CD14-positive monocyte (primary cell): ENCODE measurements at regions not wholly inside any gene's neighbourhood (a gene's known extent, or its start where the extent isn't known, plus 50 kb on each side); places are given as distances from the start of the nearest gene placed in this dataset.

ENCODE experiments used
- DNase-seq, 3 donors: peaks; one replicate each; pipeline ENCODE4 v3.0.0-alpha.2; 2011 to 2022
- H2AFZ ChIP-seq: 2 replicates; pipeline ENCODE4 v1.6.0; 2012; ENCODE audit warnings: mild to moderate bottlenecking, low read depth, low read length, inconsistent platforms; ENCODE audit not compliant: insufficient read depth, poor library complexity, severe bottlenecking
- H3K27ac ChIP-seq, 2 donors: 1 replicate in 1 of 2; 2 replicates in 1 of 2; pipeline ENCODE4 v1.5.1; 2012 to 2013; ENCODE audit warnings: low read length in 2 of 2, control low read depth in 1 of 2, inconsistent platforms in 1 of 2, low read depth in 1 of 2, mild to moderate bottlenecking in 1 of 2
- H3K27me3 ChIP-seq, 2 donors: one replicate each; pipeline versions ENCODE4 v1.6.0 to v1.6.1; 2011 to 2013; ENCODE audit warnings: low read length in 2 of 2; ENCODE audit not compliant: control insufficient read depth in 2 of 2, insufficient read depth in 2 of 2
- H3K36me3 ChIP-seq, 2 donors: replicated peaks in 1 of 2; 1 replicate in 1 of 2; 2 replicates in 1 of 2; pipeline versions ENCODE4 v1.5.1 to v1.6.1; 2012 to 2013; ENCODE audit warnings: low read length in 2 of 2, control low read depth in 1 of 2, inconsistent platforms in 1 of 2, mild to moderate bottlenecking in 1 of 2; ENCODE audit not compliant: insufficient read depth in 2 of 2, control insufficient read depth in 1 of 2
- H3K4me1 ChIP-seq, 2 donors: 1 replicate in 1 of 2; 2 replicates in 1 of 2; pipeline versions ENCODE4 v1.5.1 to v1.6.1; 2012 to 2013; ENCODE audit warnings: low read length in 2 of 2, control low read depth in 1 of 2, inconsistent platforms in 1 of 2, mild to moderate bottlenecking in 1 of 2, moderate library complexity in 1 of 2; ENCODE audit not compliant: insufficient read depth in 2 of 2, control insufficient read depth in 1 of 2
- H3K4me2 ChIP-seq: replicated peaks from 2 replicates; pipeline ENCODE3; 2012; ENCODE audit warnings: low read length, moderate library complexity, mild to moderate bottlenecking; ENCODE audit not compliant: poor library complexity, severe bottlenecking; ENCODE audit errors: extremely low read depth
- H3K4me3 ChIP-seq, 3 experiments: fragments of 200-600 bp in 1 of 3; sonication (generic) in 1 of 3; replicated peaks in 1 of 3; 1 replicate in 2 of 3; 2 replicates in 1 of 3; pipeline ENCODE4 v1.5.1; 2011 to 2013; ENCODE audit warnings: low read length in 3 of 3, mild to moderate bottlenecking in 3 of 3, control low read depth in 2 of 3, low read depth in 2 of 3, inconsistent platforms in 1 of 3, moderate library complexity in 1 of 3
- H3K79me2 ChIP-seq: 2 replicates; pipeline ENCODE4 v1.6.0; 2012; ENCODE audit warnings: mild to moderate bottlenecking, control low read depth, inconsistent platforms, low read length, moderate library complexity; ENCODE audit not compliant: insufficient read depth
- H3K9ac ChIP-seq: 2 replicates; pipeline ENCODE4 v1.6.0; 2017; ENCODE audit warnings: low read length, mild to moderate bottlenecking; ENCODE audit not compliant: insufficient read depth, poor library complexity, severe bottlenecking
- H3K9me3 ChIP-seq, 2 donors: replicated peaks in 1 of 2; 1 replicate in 1 of 2; 2 replicates in 1 of 2; pipeline versions ENCODE4 v1.5.1 to v1.6.1; 2012 to 2013; ENCODE audit warnings: low read length in 2 of 2, control low read depth in 1 of 2; ENCODE audit not compliant: control insufficient read depth in 1 of 2, insufficient read depth in 1 of 2
- H4K20me1 ChIP-seq: 2 replicates; pipeline ENCODE4 v1.6.0; 2012; ENCODE audit warnings: mild to moderate bottlenecking, low read length, control low read depth, moderate library complexity; ENCODE audit not compliant: insufficient read depth
- H3K27ac Mint-ChIP-seq, 7 donors: one replicate each; pipeline ENCODE4 v1.8.0; 2020; ENCODE audit warnings: mild to moderate bottlenecking in 7 of 7, mixed read lengths in 7 of 7, moderate library complexity in 6 of 7, inconsistent platforms in 2 of 7
- H3K27me3 Mint-ChIP-seq, 3 donors: one replicate each; pipeline ENCODE4 v1.8.0; 2021 to 2022; ENCODE audit warnings: low read depth in 3 of 3, mild to moderate bottlenecking in 3 of 3, mixed read lengths in 3 of 3, moderate library complexity in 3 of 3, inconsistent platforms in 1 of 3
- H3K36me3 Mint-ChIP-seq, 2 donors: one replicate each; pipeline ENCODE4 v1.8.0; 2020; ENCODE audit warnings: mixed read lengths in 2 of 2, inconsistent platforms in 1 of 2, mild to moderate bottlenecking in 1 of 2
- H3K4me1 Mint-ChIP-seq: one replicate; pipeline ENCODE4 v1.8.0; 2020; ENCODE audit warnings: mild to moderate bottlenecking, mixed read lengths
- H3K4me3 Mint-ChIP-seq, 2 donors: one replicate each; pipeline ENCODE4 v1.8.0; 2020; ENCODE audit warnings: mild to moderate bottlenecking in 2 of 2, mixed read lengths in 2 of 2, moderate library complexity in 1 of 2
- H3K9me3 Mint-ChIP-seq, 7 donors: one replicate each; pipeline ENCODE4 v1.8.0; 2020 to 2022; ENCODE audit warnings: mixed read lengths in 7 of 7, mild to moderate bottlenecking in 6 of 7, moderate library complexity in 6 of 7, inconsistent platforms in 2 of 7
- WGBS: methylation state at CpG from one replicate; pipeline ENCODE4 v1.1.5; 2013; ENCODE audit warnings: missing lambda C conversion rate; ENCODE audit not compliant: insufficient coverage; 5-methylcytosine and 5-hydroxymethylcytosine counted together
- intact Hi-C, 2 donors: fragments of 100-400 bp; cut with micrococcal nuclease; formaldehyde crosslinking; loops; one replicate each; pipeline versions ENCODE4 v1.15.0 to v1.15.1; 2023
- TF ChIP-seq, protein P1 (sequence below): fragments of 200-600 bp; IDR thresholded peaks from one replicate; pipeline ENCODE4 v1.8.0; 2022; ENCODE audit warnings: antibody characterized with exemption, mild to moderate bottlenecking

DNA sequence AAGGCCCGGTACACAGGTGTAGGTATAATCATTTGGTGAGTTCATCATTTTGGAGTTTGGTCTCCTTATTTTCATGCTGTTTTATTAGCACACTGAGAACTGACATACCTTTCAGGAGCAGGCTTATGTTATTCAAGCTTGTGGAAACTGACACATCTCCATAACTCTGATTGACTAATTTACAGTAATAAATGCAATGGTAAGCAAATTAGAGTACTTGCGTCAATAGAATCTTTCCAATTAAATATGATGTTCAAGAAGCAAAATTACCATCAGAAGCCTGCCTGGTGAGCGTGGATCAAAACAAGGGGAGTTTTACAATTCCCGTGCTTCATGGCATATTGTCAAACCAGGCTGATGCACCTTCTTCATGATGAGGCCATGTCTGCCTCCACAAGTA lies 210.7 kb upstream of the GPRIN3 start:
- H3K36me3 Mint-ChIP-seq = no peaks in the 10 kb centered on the region
- Histone ChIP-seq H2AFZ (no peak overlapping the region), H3K4me2 (no peak overlapping the region), H3K9ac (no peak overlapping the region), H3K36me3 (no peaks in the 10 kb centered on the region), H3K4me3 (no peak overlapping the region), H3K27ac (no peak overlapping the region), H3K9me3 (no peaks in the 10 kb centered on the region), H3K27me3 (no peaks in the 10 kb centered on the region), H3K79me2 (no peaks in the 10 kb centered on the region), H4K20me1 (no peaks in the 10 kb centered on the region), H3K4me1 (no peaks in the 10 kb centered on the region)
- no peak overlapping the region for H3K27ac Mint-ChIP-seq
- 97% methylated on average over 4 of the region's 4 CpGs for WGBS
- TF ChIP-seq, protein P1, sequence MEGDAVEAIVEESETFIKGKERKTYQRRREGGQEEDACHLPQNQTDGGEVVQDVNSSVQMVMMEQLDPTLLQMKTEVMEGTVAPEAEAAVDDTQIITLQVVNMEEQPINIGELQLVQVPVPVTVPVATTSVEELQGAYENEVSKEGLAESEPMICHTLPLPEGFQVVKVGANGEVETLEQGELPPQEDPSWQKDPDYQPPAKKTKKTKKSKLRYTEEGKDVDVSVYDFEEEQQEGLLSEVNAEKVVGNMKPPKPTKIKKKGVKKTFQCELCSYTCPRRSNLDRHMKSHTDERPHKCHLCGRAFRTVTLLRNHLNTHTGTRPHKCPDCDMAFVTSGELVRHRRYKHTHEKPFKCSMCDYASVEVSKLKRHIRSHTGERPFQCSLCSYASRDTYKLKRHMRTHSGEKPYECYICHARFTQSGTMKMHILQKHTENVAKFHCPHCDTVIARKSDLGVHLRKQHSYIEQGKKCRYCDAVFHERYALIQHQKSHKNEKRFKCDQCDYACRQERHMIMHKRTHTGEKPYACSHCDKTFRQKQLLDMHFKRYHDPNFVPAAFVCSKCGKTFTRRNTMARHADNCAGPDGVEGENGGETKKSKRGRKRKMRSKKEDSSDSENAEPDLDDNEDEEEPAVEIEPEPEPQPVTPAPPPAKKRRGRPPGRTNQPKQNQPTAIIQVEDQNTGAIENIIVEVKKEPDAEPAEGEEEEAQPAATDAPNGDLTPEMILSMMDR = no peak
- H3K27me3 Mint-ChIP-seq = no peaks in the 10 kb centered on the region
- H3K9me3 Mint-ChIP-seq = no peaks in the 10 kb centered on the region
- no peak for DNase-seq
- H3K4me1 Mint-ChIP-seq = no peaks in the 10 kb centered on the region
- H3K4me3 Mint-ChIP-seq = no peak overlapping the region
- intact Hi-C loops = no loop called here

DNA sequence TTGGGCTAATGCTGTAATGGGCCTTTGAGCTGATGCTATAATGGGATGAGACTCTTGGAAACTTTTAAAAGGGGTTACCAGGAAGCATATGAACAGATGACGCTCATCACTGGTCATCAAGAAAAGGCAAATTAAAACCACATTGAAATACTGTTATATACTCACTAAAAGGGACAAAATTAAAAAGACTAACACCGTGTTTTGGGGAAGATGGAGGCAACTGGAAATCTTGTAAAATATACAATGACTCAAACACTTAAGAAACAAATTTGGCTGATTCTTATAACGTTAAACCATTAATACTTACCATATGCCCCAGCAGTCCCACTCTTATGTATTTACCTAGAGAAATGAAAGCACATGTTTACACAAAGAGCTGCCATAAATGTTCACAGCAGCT lies 207.2 kb upstream of the GPRIN3 start:
- no peak overlapping the region for H3K27ac ChIP-seq
- Mint-ChIP-seq H3K9me3 (no peaks in the 10 kb centered on the region), H3K4me1 (peaks cover 7% of the 10 kb centered on the region), H3K4me3 (no peak overlapping the region), H3K27ac (no peak overlapping the region), H3K36me3 (no peaks in the 10 kb centered on the region), H3K27me3 (no peaks in the 10 kb centered on the region)
- no peaks in the 10 kb centered on the region for H3K79me2 ChIP-seq
- no peak overlapping the region for H3K4me2 ChIP-seq
- WGBS = no CpG with 5 or more reads among the region's 3 CpGs
- no peak overlapping the region for H3K9ac ChIP-seq
- H3K9me3 ChIP-seq = no peaks in the 10 kb centered on the region
- no peaks in the 10 kb centered on the region for H4K20me1 ChIP-seq
- intact Hi-C loops = no loop called here
- DNase-seq = no peak
- H3K4me1 ChIP-seq = peaks cover 2% of the 10 kb centered on the region in 2 donors
- no peaks in the 10 kb centered on the region for H3K27me3 ChIP-seq
- TF ChIP-seq, protein P1 = no peak
- H2AFZ ChIP-seq = no peak overlapping the region
- no peak overlapping the region for H3K4me3 ChIP-seq
- no peaks in the 10 kb centered on the region for H3K36me3 ChIP-seq
